Transverse colon (tissue), 4 donors: ENCODE measurements at regions not wholly inside any gene's neighbourhood (a gene's known extent, or its start where the extent isn't known, plus 50 kb on each side); places are given as distances from the start of the nearest gene placed in this dataset.

Source experiments
- DNase-seq: peaks from one replicate; pipeline ENCODE4 v3.0.0-alpha.2; 2019
- H3K27ac ChIP-seq, 4 donors: fragments of 200-600 bp; sonication (generic); 2 replicates each; pipeline ENCODE4 v1.5.1; 2016 to 2018; ENCODE audit warnings: inconsistent platforms in 4 of 4
- H3K27me3 ChIP-seq: fragments of 200-600 bp; sonication (generic); 2 replicates; pipeline ENCODE4 v1.5.1; 2017; ENCODE audit warnings: inconsistent platforms
- H3K36me3 ChIP-seq, 4 donors: fragments of 200-600 bp; sonication (generic); 2 replicates each; pipeline ENCODE4 v1.5.1; 2017 to 2019; ENCODE audit warnings: inconsistent platforms in 4 of 4
- H3K4me1 ChIP-seq, 4 donors: fragments of 200-600 bp; sonication (generic); 2 replicates each; pipeline ENCODE4 v1.5.1; 2017 to 2020; ENCODE audit warnings: inconsistent platforms in 4 of 4
- H3K4me3 ChIP-seq, 4 donors: fragments of 200-600 bp; sonication (generic); 1 replicate in 1 of 4; 2 replicates in 3 of 4; pipeline versions ENCODE4 v1.5.1 to v1.6.1; 2017 to 2019; ENCODE audit warnings: inconsistent platforms in 4 of 4
- H3K9me3 ChIP-seq, 2 donors: fragments of 200-600 bp; sonication (generic); 2 replicates each; pipeline ENCODE4 v1.5.1; 2017 to 2019; ENCODE audit warnings: inconsistent platforms in 2 of 2
- EP300 ChIP-seq: sonication (generic); formaldehyde crosslinking; IDR thresholded peaks from one replicate; pipeline ENCODE4 v1.6.1; 2017; ENCODE audit warnings: antibody characterized with exemption, low read depth
- POLR2A ChIP-seq: fragments of 450-650 bp; IDR thresholded peaks from one replicate; pipeline ENCODE4 v1.6.1; 2016; ENCODE audit warnings: antibody characterized with exemption, mild to moderate bottlenecking, moderate library complexity
- POLR2AphosphoS5 ChIP-seq, 3 donors: sonication (generic); formaldehyde crosslinking; IDR thresholded peaks; one replicate each; pipeline ENCODE4 v1.6.1; 2016; ENCODE audit warnings: antibody characterized with exemption in 3 of 3
- WGBS, 2 donors: methylation state at CpG; one replicate each; pipeline ENCODE4 v1.1.5; 2018; ENCODE audit warnings: low coverage in 1 of 2; 5-methylcytosine and 5-hydroxymethylcytosine counted together
- in situ Hi-C, 4 donors: fragments of 200-750 bp; cut with MboI; loops; one replicate each; pipeline versions ENCODE4 v1.15.0 to v1.15.1; 2017; ENCODE audit warnings: low sequenced_read_pairs in 3 of 4, low pct_ligation_motif_present in 1 of 4, low pct_unique_long_range_greater_than_20kb in 1 of 4
- intact Hi-C: fragments of 100-400 bp; cut with DNase I; formaldehyde crosslinking; loops from one replicate; pipeline ENCODE4 v1.15.1; 2023; ENCODE audit warnings: low total_unique reads
- TF ChIP-seq, protein P1 (sequence below), 5 experiments: fragments of 200-600 bp in 3 of 5; fragments of 450-650 bp in 2 of 5; sonication (generic) in 3 of 5; IDR thresholded peaks; 1 replicate in 2 of 5; 2 replicates in 3 of 5; pipeline ENCODE4 v1.5.1; 2016 to 2017; ENCODE audit warnings: antibody characterized with exemption in 5 of 5, inconsistent platforms in 3 of 5, mild to moderate bottlenecking in 2 of 5, moderate library complexity in 1 of 5

DNA sequence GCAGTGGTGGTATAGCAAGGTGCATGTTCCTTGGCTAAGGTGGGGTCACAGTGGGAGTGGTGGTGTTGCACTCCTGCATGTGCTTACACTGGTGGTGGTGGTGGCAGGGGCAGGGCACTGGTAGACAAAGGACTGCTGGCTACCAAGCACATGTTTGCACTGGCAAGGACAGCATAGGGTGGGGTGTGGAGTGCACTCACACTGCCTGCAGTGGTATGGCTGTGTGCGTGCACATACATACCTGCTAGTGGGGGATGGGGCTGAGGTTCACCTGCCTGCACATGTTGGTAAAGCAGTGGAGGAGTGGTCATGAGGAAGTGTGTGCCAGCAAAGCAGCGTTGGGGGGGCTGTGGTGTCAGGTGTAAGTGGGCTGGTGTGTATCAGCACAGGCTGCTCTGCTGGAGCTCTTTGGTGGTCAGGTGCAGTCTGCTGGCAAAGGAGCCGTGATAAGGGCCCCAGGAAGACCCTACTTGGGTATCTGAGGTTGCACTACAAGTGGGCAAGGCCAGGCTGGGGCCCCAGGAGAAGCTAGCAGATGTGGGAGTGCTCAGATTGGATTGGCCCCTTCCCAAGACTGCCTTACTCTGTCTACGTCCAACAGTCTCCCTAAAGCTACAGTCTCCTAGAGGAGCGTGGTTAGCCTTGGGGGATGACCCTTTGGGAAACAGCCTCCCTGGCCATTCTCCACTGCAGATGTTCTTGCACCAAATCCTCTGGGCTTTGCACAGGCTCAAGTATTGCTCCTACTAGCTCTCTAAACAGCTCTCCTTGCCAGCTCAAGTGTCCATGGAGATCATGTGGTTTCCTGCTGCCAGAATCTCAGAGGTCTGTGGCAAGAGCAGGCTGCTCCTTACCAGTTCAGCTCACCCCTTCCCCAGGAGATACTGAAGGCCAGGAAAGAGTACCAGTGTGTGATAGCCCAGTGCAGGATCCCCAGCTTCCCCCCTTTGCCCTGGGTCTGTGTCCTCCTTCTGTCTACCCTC is 486.3 kb upstream of the PABPC4L start:
- DNase-seq: no peak
- no peak for TF ChIP-seq POLR2AphosphoS5 (IDR thresholded peaks at IDR 0.05)
- no peak for TF ChIP-seq POLR2A
- TF ChIP-seq, protein P1, sequence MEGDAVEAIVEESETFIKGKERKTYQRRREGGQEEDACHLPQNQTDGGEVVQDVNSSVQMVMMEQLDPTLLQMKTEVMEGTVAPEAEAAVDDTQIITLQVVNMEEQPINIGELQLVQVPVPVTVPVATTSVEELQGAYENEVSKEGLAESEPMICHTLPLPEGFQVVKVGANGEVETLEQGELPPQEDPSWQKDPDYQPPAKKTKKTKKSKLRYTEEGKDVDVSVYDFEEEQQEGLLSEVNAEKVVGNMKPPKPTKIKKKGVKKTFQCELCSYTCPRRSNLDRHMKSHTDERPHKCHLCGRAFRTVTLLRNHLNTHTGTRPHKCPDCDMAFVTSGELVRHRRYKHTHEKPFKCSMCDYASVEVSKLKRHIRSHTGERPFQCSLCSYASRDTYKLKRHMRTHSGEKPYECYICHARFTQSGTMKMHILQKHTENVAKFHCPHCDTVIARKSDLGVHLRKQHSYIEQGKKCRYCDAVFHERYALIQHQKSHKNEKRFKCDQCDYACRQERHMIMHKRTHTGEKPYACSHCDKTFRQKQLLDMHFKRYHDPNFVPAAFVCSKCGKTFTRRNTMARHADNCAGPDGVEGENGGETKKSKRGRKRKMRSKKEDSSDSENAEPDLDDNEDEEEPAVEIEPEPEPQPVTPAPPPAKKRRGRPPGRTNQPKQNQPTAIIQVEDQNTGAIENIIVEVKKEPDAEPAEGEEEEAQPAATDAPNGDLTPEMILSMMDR (IDR thresholded peaks at IDR 0.05): no peak
- no peak for TF ChIP-seq EP300
- H3K36me3 ChIP-seq: no peaks in the 10 kb centered on the region
- no peak overlapping the region for H3K27ac ChIP-seq
- no peaks in the 10 kb centered on the region for H3K9me3 ChIP-seq
- no peaks in the 10 kb centered on the region for H3K4me1 ChIP-seq
- in situ Hi-C loops (no loop called here), intact Hi-C loops (no loop called here)
- no peak overlapping the region for H3K4me3 ChIP-seq
- 72% methylated on average over 5 of the region's 5 CpGs; no CpG with 5 or more reads in 1 of the 2 donors for WGBS, 2 donors
- H3K27me3 ChIP-seq: no peaks in the 10 kb centered on the region

DNA sequence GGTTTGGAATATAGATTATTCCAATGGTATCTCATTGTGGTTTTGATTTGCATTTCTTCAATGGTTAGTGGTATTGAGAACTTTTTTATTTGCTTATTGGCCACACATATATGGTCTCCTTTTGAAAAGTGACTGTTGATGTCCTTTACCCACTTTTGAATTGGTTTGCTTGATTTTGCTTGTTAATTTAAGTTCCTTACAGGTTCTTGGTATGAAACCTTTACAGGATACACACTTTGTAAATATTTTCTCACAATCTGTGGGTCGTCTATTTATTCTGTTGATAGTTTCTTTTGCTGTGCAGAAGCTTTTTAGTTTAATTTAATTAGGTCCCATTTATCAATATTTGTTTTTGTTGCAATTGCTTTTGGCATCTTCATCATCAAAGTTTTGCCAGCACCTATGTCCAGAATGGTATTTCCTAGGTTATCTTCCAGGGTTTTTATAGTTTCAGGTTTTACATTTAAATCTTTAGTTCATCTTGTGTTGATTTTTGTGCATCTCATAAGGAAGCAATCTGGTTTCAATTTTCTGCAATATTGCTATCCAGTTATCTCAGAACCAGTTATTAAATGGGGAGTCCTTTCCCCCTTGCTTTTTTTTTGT is 475.7 kb upstream of the PABPC4L start:
- intact Hi-C loops (no loop called here), in situ Hi-C loops (no loop called here)
- H3K4me3 ChIP-seq: no peak overlapping the region
- no peaks in the 10 kb centered on the region for H3K27me3 ChIP-seq
- 40 to 50% methylated on average over 1 of the region's 1 CpG for WGBS, 2 donors
- H3K4me1 ChIP-seq: no peaks in the 10 kb centered on the region
- no peak for DNase-seq
- no peaks in the 10 kb centered on the region for H3K36me3 ChIP-seq
- no peak overlapping the region for H3K27ac ChIP-seq
- no peaks in the 10 kb centered on the region for H3K9me3 ChIP-seq
- TF ChIP-seq EP300: no peak
- TF ChIP-seq POLR2A: no peak
- TF ChIP-seq POLR2AphosphoS5 (IDR thresholded peaks at IDR 0.05): no peak
- TF ChIP-seq, protein P1 (IDR thresholded peaks at IDR 0.05): no peak

DNA sequence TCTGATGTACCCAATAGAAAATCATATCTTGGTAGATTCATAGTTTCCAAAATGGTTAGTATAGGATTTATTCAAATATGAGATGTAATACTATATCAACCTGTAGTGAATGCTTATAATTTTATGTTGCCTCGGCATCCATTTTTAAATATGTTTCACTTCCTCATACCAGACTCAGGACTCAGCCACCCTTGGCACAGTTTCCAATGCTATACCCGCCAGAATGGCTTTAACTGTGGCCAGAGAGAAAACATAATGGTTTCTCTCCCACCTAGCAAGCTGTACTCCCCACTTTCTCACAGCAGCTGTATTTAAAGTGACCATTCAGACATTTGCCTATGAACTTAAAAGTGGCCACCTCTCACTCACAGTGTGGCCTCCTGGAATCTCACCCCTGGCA is 466.6 kb upstream of the PABPC4L start:
- DNase-seq: peak; percentile 30
- H3K36me3 ChIP-seq: no peaks in the 10 kb centered on the region
- no peaks in the 10 kb centered on the region for H3K4me1 ChIP-seq
- in situ Hi-C loops: no loop called here
- H3K4me3 ChIP-seq: no peak overlapping the region
- TF ChIP-seq POLR2AphosphoS5 (IDR thresholded peaks at IDR 0.05) (no peak), POLR2A (no peak), EP300 (no peak)
- TF ChIP-seq, protein P1 (IDR thresholded peaks at IDR 0.05): no peak
- intact Hi-C loops: loop anchor here (2.0 kb wide), 1 partner anchor 17 kb away; no protein-coding TSS in a partner anchor
- H3K27me3 ChIP-seq: no peaks in the 10 kb centered on the region
- WGBS, 2 donors: 38 to 72% methylated on average over 2 of the region's 2 CpGs
- H3K9me3 ChIP-seq: no peaks in the 10 kb centered on the region
- H3K27ac ChIP-seq: no peak overlapping the region

DNA sequence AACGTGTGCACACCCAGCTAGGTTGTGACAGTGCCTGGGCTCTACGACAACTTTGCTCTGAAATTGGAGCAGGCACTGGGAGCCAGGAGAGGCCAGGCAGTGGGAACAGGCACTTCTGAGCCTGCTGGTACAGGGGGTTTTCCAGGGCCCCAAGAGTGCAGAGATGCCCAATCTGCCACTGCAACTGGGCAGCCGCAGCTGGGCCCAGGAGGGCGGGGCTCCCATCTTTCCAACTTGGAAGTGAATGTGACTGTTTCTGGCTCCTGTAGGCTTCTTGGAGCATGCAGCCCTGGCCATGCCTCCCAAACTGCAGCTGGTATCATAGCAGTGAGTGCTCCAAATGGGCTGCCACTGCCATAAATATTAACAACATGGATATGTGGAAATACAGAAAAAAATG is 465.1 kb upstream of the PABPC4L start:
- no peaks in the 10 kb centered on the region for H3K4me1 ChIP-seq
- no peak overlapping the region for H3K27ac ChIP-seq
- no peaks in the 10 kb centered on the region for H3K36me3 ChIP-seq
- H3K4me3 ChIP-seq: no peak overlapping the region
- no peaks in the 10 kb centered on the region for H3K27me3 ChIP-seq
- in situ Hi-C loops (no loop called here), intact Hi-C loops (no loop called here)
- TF ChIP-seq POLR2AphosphoS5 (IDR thresholded peaks at IDR 0.05): no peak
- no peak for TF ChIP-seq POLR2A
- TF ChIP-seq, protein P1 (IDR thresholded peaks at IDR 0.05): no peak
- no peak for TF ChIP-seq EP300
- 72% methylated on average over 2 of the region's 4 CpGs; no CpG with 5 or more reads in 1 of the 2 donors for whole genome bisulfite sequencing, 2 donors
- H3K9me3 ChIP-seq: no peaks in the 10 kb centered on the region
- no peak for DNase-seq
